ENCODE measurements at regions not wholly inside any gene's neighbourhood (a gene's known extent, or its start where the extent isn't known, plus 50 kb on each side); places are given as distances from the start of the nearest gene placed in this dataset.
A peak's percentile ranks its signal among the peaks of the same experiment; 100 is the strongest.

- TF ChIP-seq CTCF (IDR thresholded peaks at IDR 0.05; ENCODE audit: low read depth, low read length, missing control alignments): no peak
- Histone ChIP-seq H3K36me3 (replicated peaks) (no peaks in the 10 kb centered on the region), H3K4me3 (ENCODE audit: low read depth, low read length) (no peak overlapping the region), H3K27ac (no peak overlapping the region), H3K27me3 (replicated peaks) (no peaks in the 10 kb centered on the region)
- in situ Hi-C loops (cut with HindIII; ENCODE audit: low pct_ligation_motif_present, low sequenced_read_pairs): no loop called here
- no peak for DNase-seq
These were observed 99.2 kb upstream of the ARSJ start for GRCh38 chr4:114078636-114079035.

- no peaks in the 10 kb centered on the region for H3K27me3 ChIP-seq (replicated peaks)
- no peaks in the 10 kb centered on the region for H3K36me3 ChIP-seq (replicated peaks)
- DNase-seq: no peak
- no peak overlapping the region for H3K4me3 ChIP-seq (ENCODE audit: low read depth, low read length)
- in situ Hi-C loops (cut with HindIII; ENCODE audit: low pct_ligation_motif_present, low sequenced_read_pairs): no loop called here
- H3K27ac ChIP-seq: no peak overlapping the region
- TF ChIP-seq CTCF (IDR thresholded peaks at IDR 0.05; ENCODE audit: low read depth, low read length, missing control alignments): no peak
These were observed 102.3 kb upstream of the ARSJ start for GRCh38 chr4:114081783-114082182.

GRCh38 chr4:114082348-114082747 lies 102.9 kb upstream of the ARSJ start:
- in situ Hi-C loops (cut with HindIII; ENCODE audit: low pct_ligation_motif_present, low sequenced_read_pairs): no loop called here
- H3K4me3 ChIP-seq (ENCODE audit: low read depth, low read length): no peak overlapping the region
- H3K27me3 ChIP-seq (replicated peaks): no peaks in the 10 kb centered on the region
- no peak for TF ChIP-seq CTCF (IDR thresholded peaks at IDR 0.05; ENCODE audit: low read depth, low read length, missing control alignments)
- no peak for DNase-seq
- no peaks in the 10 kb centered on the region for H3K36me3 ChIP-seq (replicated peaks)
- H3K27ac ChIP-seq: no peak overlapping the region

GRCh38 chr4:114085611-114086345 lies 106.3 kb upstream of the ARSJ start:
- no peaks in the 10 kb centered on the region for H3K36me3 ChIP-seq (replicated peaks)
- H3K27ac ChIP-seq: no peak overlapping the region
- H3K4me3 ChIP-seq (ENCODE audit: low read depth, low read length): no peak overlapping the region
- no peaks in the 10 kb centered on the region for H3K27me3 ChIP-seq (replicated peaks)
- TF ChIP-seq CTCF (IDR thresholded peaks at IDR 0.05; ENCODE audit: low read depth, low read length, missing control alignments): no peak
- in situ Hi-C loops (cut with HindIII; ENCODE audit: low pct_ligation_motif_present, low sequenced_read_pairs): no loop called here
- no peak for DNase-seq

- DNase-seq: peak; percentile 40
- no peaks in the 10 kb centered on the region for H3K36me3 ChIP-seq (replicated peaks)
- in situ Hi-C loops (cut with HindIII; ENCODE audit: low pct_ligation_motif_present, low sequenced_read_pairs): no loop called here
- no peak for TF ChIP-seq CTCF (IDR thresholded peaks at IDR 0.05; ENCODE audit: low read depth, low read length, missing control alignments)
- no peaks in the 10 kb centered on the region for H3K27me3 ChIP-seq (replicated peaks)
- H3K4me3 ChIP-seq (ENCODE audit: low read depth, low read length): no peak overlapping the region
- no peak overlapping the region for H3K27ac ChIP-seq
These were observed 108.3 kb upstream of the ARSJ start for GRCh38 chr4:114087596-114088230.
